Cardiac muscle cell (in vitro differentiated cells and primary cell): ENCODE measurements at regions not wholly inside any gene's neighbourhood (a gene's known extent, or its start where the extent isn't known, plus 50 kb on each side); places are given as distances from the start of the nearest gene placed in this dataset.

Experiments used
- DNase-seq, 2 donors: peaks; one replicate each; pipeline versions ENCODE4 v3.0.0 to v3.0.0-alpha.2; 2010 to 2017; ENCODE audit warnings: low read depth in 1 of 2, low spot score in 1 of 2
- H3K27ac ChIP-seq: fragments of 200-600 bp; sonication (generic); 2 replicates; pipeline ENCODE4 v1.5.1; 2016
- H3K27me3 ChIP-seq: fragments of 200-600 bp; sonication (generic); 2 replicates; pipeline ENCODE4 v1.6.0; 2016; ENCODE audit warnings: control low read depth
- H3K36me3 ChIP-seq: fragments of 200-600 bp; sonication (generic); 2 replicates; pipeline ENCODE4 v1.5.1; 2016; ENCODE audit warnings: control low read depth
- H3K4me1 ChIP-seq: fragments of 200-600 bp; sonication (generic); 2 replicates; pipeline ENCODE4 v1.8.1; 2017; ENCODE audit warnings: low read depth, mild to moderate bottlenecking, mixed run types
- H3K4me3 ChIP-seq: fragments of 200-600 bp; sonication (generic); 2 replicates; pipeline ENCODE4 v1.5.1; 2016; ENCODE audit warnings: mild to moderate bottlenecking
- H3K9me3 ChIP-seq: fragments of 200-600 bp; sonication (generic); 2 replicates; pipeline ENCODE4 v1.5.1; 2017; ENCODE audit warnings: low read depth, mild to moderate bottlenecking, control low read depth
- TF ChIP-seq, protein P1 (sequence below): IDR thresholded peaks from 2 replicates; pipeline ENCODE4 v1.5.1; 2012; ENCODE audit warnings: low read depth, mild to moderate bottlenecking, low read length

DNA sequence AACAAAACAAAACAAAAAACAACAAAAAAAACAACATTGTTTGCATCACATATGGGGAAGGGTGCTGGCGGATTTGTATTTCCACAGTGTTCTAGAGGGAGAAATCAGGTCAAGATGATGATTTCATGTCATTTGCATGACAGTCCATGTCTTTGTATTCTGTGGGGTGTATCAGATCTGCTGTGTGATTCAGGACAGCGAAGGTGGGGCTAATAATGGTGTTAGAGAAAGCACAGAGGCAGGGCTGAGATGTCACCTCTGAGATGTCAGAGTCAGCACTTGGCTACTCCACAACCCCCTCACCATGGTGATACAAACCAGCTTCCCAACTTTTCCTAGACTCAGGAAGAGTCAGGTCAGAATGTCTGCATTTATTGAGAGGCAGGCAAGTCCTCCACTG is 543.2 kb downstream of the BCL11B start:
- no peaks in the 10 kb centered on the region for H3K36me3 ChIP-seq
- no peaks in the 10 kb centered on the region for H3K4me1 ChIP-seq
- no peak overlapping the region for H3K27ac ChIP-seq
- H3K4me3 ChIP-seq, result no peak overlapping the region
- TF ChIP-seq, protein P1, sequence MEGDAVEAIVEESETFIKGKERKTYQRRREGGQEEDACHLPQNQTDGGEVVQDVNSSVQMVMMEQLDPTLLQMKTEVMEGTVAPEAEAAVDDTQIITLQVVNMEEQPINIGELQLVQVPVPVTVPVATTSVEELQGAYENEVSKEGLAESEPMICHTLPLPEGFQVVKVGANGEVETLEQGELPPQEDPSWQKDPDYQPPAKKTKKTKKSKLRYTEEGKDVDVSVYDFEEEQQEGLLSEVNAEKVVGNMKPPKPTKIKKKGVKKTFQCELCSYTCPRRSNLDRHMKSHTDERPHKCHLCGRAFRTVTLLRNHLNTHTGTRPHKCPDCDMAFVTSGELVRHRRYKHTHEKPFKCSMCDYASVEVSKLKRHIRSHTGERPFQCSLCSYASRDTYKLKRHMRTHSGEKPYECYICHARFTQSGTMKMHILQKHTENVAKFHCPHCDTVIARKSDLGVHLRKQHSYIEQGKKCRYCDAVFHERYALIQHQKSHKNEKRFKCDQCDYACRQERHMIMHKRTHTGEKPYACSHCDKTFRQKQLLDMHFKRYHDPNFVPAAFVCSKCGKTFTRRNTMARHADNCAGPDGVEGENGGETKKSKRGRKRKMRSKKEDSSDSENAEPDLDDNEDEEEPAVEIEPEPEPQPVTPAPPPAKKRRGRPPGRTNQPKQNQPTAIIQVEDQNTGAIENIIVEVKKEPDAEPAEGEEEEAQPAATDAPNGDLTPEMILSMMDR, result no peak
- no peaks in the 10 kb centered on the region for H3K9me3 ChIP-seq
- no peak for DNase-seq
- no peaks in the 10 kb centered on the region for H3K27me3 ChIP-seq

DNA sequence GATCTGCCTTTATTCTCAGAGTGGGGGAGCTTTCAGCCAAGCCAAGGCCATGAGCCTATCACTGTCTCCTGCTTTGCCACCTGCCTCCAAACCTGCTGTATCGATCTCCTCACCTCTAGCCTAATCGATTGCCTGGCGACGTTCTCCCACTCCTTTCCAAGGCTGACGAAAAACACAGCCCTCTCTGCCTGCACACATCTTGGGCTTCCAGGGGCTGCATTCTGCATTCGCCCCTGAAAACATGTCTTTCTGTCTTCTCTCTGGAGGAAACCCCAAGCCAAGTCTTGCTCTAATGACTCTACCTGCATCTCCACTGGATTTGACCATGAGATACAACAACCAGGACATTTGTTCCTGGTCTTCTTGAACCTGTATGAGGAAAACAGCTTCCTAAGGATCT is 540.7 kb downstream of the BCL11B start:
- Histone ChIP-seq H3K27me3 (no peaks in the 10 kb centered on the region), H3K9me3 (no peaks in the 10 kb centered on the region)

DNA sequence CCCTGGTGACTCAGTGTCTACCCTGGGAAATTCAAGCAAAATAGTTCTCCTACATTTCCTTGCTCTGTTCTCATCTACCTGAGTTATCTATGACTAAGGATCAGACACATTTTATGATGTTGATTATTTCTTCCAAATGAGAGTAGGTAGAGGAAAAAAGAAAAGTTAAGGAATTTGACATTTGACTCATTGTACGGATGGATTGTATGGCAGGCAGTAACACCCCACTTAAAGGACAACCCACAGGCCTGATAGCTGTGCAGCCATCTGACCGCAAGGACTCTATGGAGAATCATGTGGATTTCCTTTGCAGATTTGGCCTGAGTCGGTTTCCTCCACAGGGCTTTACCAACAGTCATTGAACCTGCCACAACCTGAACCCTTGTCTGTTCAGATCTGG is 540.3 kb downstream of the BCL11B start:
- H3K9me3 ChIP-seq, result no peaks in the 10 kb centered on the region
- TF ChIP-seq, protein P1, result no peak
- no peak overlapping the region for H3K27ac ChIP-seq
- H3K4me3 ChIP-seq, result no peak overlapping the region
- no peaks in the 10 kb centered on the region for H3K27me3 ChIP-seq
- H3K4me1 ChIP-seq, result no peaks in the 10 kb centered on the region
- DNase-seq, result no peak
- no peaks in the 10 kb centered on the region for H3K36me3 ChIP-seq

More for the DNA sequence above, 540.7 kb downstream of the BCL11B start:
- Histone ChIP-seq H3K27ac (no peak overlapping the region), H3K36me3 (no peaks in the 10 kb centered on the region), H3K4me3 (no peak overlapping the region), H3K4me1 (no peaks in the 10 kb centered on the region)
- TF ChIP-seq, protein P1, result no peak
- DNase-seq, result no peak

DNA sequence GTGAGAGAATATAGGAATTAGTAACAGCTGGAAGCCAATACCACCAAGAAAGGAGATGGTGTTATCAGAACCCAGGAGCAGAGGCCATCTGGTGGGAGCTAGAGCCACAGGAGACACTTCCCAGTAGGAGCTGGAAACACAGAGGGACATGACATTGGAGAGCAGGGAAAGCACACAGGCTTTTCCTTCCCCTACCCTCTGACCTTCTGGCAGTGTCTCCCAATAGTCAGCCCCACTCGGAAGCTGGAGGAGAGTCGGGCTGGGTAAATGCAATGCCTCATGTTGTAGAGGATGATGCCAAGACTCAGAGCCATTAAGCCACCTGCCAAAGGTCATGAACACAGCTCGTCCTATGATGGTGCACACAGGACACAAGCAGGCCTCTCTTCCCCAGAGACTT is 538.5 kb downstream of the BCL11B start:
- no peaks in the 10 kb centered on the region for H3K27me3 ChIP-seq
- DNase-seq, result no peak
- H3K27ac ChIP-seq, result no peak overlapping the region
- TF ChIP-seq, protein P1, result no peak
- no peaks in the 10 kb centered on the region for H3K36me3 ChIP-seq
- no peaks in the 10 kb centered on the region for H3K9me3 ChIP-seq
- no peaks in the 10 kb centered on the region for H3K4me1 ChIP-seq
- H3K4me3 ChIP-seq, result no peak overlapping the region

DNA sequence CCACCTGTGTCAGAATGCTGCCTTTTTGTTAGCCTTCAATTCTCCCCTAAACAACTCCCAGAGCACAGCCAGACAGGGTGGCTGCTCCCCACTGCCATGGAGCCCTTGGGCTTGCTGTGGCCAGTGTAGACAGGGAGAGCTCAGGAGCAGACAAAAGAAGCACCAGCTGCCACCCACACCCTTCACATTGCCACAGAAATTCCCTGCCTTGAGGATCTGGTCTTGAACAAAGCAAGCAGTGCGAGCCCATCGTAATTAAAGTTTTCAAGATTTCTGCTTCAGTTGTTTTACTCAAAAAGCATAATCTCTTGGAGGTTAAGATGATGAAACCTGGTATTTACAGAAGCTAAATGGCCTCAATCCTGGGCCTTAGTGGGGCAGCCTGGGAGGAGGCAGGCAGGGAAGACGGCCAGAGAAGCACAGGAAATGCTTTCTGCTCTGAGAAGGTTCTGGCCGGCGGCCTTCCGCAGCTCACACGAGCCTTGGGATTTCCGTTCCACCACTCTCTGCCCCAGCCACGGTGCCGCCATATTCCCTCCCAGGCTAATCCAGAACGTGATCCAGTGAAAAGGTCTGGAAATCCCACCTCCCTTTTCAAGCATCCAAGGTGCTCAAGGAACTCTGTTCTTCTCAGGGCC is 535.2 kb downstream of the BCL11B start:
- Histone ChIP-seq H3K9me3 (no peaks in the 10 kb centered on the region), H3K36me3 (no peaks in the 10 kb centered on the region), H3K4me3 (no peak overlapping the region), H3K4me1 (no peaks in the 10 kb centered on the region), H3K27me3 (no peaks in the 10 kb centered on the region), H3K27ac (no peak overlapping the region)
- TF ChIP-seq, protein P1, result no peak
- DNase-seq, result no peak

DNA sequence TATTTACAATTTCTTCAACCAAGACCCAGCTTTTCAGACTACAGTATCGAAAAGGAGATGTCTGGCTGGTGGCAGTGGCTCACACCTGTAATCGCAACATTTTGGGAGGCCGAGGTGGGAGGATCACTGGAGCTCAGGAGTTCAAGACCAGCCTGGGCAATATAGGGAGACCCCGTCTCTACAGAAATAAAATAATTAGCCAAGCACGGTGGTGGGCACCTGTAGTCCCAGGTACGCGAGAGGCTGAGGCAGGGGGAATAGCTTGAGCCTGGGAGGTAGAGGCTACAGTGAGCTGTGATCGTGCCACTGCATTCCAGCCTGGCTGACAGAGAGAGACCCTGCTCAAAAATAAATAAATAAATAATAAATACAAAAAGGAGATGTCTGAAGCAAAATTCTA is 530.5 kb downstream of the BCL11B start:
- H3K27ac ChIP-seq, result no peak overlapping the region
- DNase-seq, result no peak
- no peaks in the 10 kb centered on the region for H3K9me3 ChIP-seq
- TF ChIP-seq, protein P1, result no peak
- no peaks in the 10 kb centered on the region for H3K27me3 ChIP-seq
- H3K4me3 ChIP-seq, result no peak overlapping the region
- H3K36me3 ChIP-seq, result no peaks in the 10 kb centered on the region
- H3K4me1 ChIP-seq, result no peaks in the 10 kb centered on the region
